ENCODE measurements at regions not wholly inside any gene's neighbourhood (a gene's known extent, or its start where the extent isn't known, plus 50 kb on each side); places are given as distances from the start of the nearest gene placed in this dataset.

GRCh38 chr3:18725668-18726407 lies 300.7 kb upstream of the SATB1 start:
- Histone ChIP-seq H3K4me1 (ENCODE audit: insufficient read depth, low read length, poor library complexity, severe bottlenecking) (no peaks in the 10 kb centered on the region), H3K36me3 (ENCODE audit: insufficient read depth, low read length, poor library complexity, severe bottlenecking) (no peaks in the 10 kb centered on the region), H3K9me3 (ENCODE audit: low read depth, low read length, poor library complexity, severe bottlenecking) (no peaks in the 10 kb centered on the region), H3K4me3 (ENCODE audit: low read depth, low read length, poor library complexity, severe bottlenecking) (no peak overlapping the region), H3K27ac (ENCODE audit: low read depth, low read length, poor library complexity, severe bottlenecking) (no peak overlapping the region), H3K27me3 (replicated peaks; ENCODE audit: insufficient read depth, low read depth, low read length, poor library complexity) (no peaks in the 10 kb centered on the region)
- CTCF ChIA-PET = no interaction called here
- TF ChIP-seq EZH2 (IDR thresholded peaks at IDR 0.05; ENCODE audit: borderline replicate concordance, low read depth, low read length, poor library complexity, severe bottlenecking) = no peak
- TF ChIP-seq, protein P1, sequence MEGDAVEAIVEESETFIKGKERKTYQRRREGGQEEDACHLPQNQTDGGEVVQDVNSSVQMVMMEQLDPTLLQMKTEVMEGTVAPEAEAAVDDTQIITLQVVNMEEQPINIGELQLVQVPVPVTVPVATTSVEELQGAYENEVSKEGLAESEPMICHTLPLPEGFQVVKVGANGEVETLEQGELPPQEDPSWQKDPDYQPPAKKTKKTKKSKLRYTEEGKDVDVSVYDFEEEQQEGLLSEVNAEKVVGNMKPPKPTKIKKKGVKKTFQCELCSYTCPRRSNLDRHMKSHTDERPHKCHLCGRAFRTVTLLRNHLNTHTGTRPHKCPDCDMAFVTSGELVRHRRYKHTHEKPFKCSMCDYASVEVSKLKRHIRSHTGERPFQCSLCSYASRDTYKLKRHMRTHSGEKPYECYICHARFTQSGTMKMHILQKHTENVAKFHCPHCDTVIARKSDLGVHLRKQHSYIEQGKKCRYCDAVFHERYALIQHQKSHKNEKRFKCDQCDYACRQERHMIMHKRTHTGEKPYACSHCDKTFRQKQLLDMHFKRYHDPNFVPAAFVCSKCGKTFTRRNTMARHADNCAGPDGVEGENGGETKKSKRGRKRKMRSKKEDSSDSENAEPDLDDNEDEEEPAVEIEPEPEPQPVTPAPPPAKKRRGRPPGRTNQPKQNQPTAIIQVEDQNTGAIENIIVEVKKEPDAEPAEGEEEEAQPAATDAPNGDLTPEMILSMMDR (conservative IDR thresholded peaks at IDR 0.05; ENCODE audit: low read depth, low read length) = no peak
- POLR2A ChIA-PET (ENCODE audit: low non-redundant PET) = no interaction called here
- intact Hi-C loops (cut with micrococcal nuclease; ENCODE audit: unreplicated experiment) = no loop called here
- no peak for DNase-seq (ENCODE audit: low spot score)
- no TSS peak for BruUV-seq (replicated peaks)

DNA sequence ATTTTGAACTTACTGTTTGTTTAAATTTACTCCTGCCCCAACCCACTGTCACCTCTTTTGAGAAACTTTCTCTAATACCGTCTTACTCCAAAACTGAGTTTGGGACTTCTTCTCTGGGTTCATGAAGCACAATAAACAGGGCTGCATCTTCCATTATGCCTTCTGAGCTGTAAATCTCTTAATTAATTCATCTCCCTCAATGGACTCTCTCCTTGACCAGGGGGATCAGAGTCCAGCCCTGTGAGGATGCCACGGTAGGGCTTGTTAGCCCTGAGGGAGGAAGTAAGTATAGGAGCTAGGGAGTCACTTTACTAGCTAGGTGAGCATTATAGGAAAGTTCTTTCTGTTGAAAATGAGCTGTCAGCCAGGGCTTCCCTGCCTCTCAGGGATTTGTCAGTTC lies 299.3 kb upstream of the SATB1 start:
- Histone ChIP-seq H3K27ac (ENCODE audit: low read depth, low read length, poor library complexity, severe bottlenecking) (no peak overlapping the region), H3K27me3 (replicated peaks; ENCODE audit: insufficient read depth, low read depth, low read length, poor library complexity) (no peaks in the 10 kb centered on the region), H3K9me3 (ENCODE audit: low read depth, low read length, poor library complexity, severe bottlenecking) (no peaks in the 10 kb centered on the region), H3K4me3 (ENCODE audit: low read depth, low read length, poor library complexity, severe bottlenecking) (no peak overlapping the region), H3K4me1 (ENCODE audit: insufficient read depth, low read length, poor library complexity, severe bottlenecking) (no peaks in the 10 kb centered on the region), H3K36me3 (ENCODE audit: insufficient read depth, low read length, poor library complexity, severe bottlenecking) (no peaks in the 10 kb centered on the region)
- TF ChIP-seq EZH2 (IDR thresholded peaks at IDR 0.05; ENCODE audit: borderline replicate concordance, low read depth, low read length, poor library complexity, severe bottlenecking) = no peak
- TF ChIP-seq, protein P1 (conservative IDR thresholded peaks at IDR 0.05; ENCODE audit: low read depth, low read length) = no peak
- DNase-seq (ENCODE audit: low spot score) = no peak
- no TSS peak for BruUV-seq (replicated peaks)
- CTCF ChIA-PET = no interaction called here
- intact Hi-C loops (cut with micrococcal nuclease; ENCODE audit: unreplicated experiment) = no loop called here
- POLR2A ChIA-PET (ENCODE audit: low non-redundant PET) = no interaction called here

DNA sequence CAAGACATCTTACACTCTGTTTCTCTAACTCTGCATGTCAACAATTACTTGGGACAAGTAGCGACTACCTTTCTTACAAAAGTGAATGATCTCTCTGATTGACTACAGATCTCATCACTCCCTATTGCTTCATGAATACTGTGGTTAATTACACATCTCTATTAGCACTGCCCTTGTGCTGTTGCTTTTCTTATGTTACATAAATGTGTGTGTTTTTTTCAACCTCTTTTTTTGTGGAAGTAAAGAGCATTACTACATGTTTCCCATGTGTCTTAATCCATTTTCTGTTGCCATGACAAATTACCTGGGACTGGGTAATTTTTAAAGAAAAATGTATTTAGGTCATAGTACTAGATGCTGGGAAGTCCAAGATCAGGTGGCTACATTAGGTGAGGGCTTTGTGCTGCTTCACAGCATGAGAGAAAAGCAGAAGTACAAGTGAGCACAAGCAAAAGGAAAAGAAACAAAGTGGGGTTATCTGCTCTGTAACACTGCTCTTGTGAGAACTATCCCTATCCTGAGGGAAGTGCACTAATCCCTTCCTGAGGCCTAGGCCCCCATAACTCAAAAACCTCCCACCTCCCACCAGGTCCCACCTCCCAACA lies 298.2 kb upstream of the SATB1 start:
- BruUV-seq (replicated peaks) = no TSS peak
- TF ChIP-seq, protein P1 (conservative IDR thresholded peaks at IDR 0.05; ENCODE audit: low read depth, low read length) = no peak
- no peak for TF ChIP-seq EZH2 (IDR thresholded peaks at IDR 0.05; ENCODE audit: borderline replicate concordance, low read depth, low read length, poor library complexity, severe bottlenecking)

More for the DNA sequence above, 298.2 kb upstream of the SATB1 start:
- no peaks in the 10 kb centered on the region for H3K27me3 ChIP-seq (replicated peaks; ENCODE audit: insufficient read depth, low read depth, low read length, poor library complexity)
- H3K27ac ChIP-seq (ENCODE audit: low read depth, low read length, poor library complexity, severe bottlenecking) = no peak overlapping the region
- H3K4me1 ChIP-seq (ENCODE audit: insufficient read depth, low read length, poor library complexity, severe bottlenecking) = no peaks in the 10 kb centered on the region
- no peak for DNase-seq (ENCODE audit: low spot score)
- ChIA-PET POLR2A (ENCODE audit: low non-redundant PET) (no interaction called here), CTCF (no interaction called here)
- H3K9me3 ChIP-seq (ENCODE audit: low read depth, low read length, poor library complexity, severe bottlenecking) = no peaks in the 10 kb centered on the region
- intact Hi-C loops (cut with micrococcal nuclease; ENCODE audit: unreplicated experiment) = no loop called here
- no peak overlapping the region for H3K4me3 ChIP-seq (ENCODE audit: low read depth, low read length, poor library complexity, severe bottlenecking)
- no peaks in the 10 kb centered on the region for H3K36me3 ChIP-seq (ENCODE audit: insufficient read depth, low read length, poor library complexity, severe bottlenecking)
